GM19023 (cell line): ENCODE measurements at regions not wholly inside any gene's neighbourhood (a gene's known extent, or its start where the extent isn't known, plus 50 kb on each side); places are given as distances from the start of the nearest gene placed in this dataset.

ENCODE experiments used
- ATAC-seq: cut with Tn5 transposase; IDR thresholded peaks from one replicate; pipeline ENCODE4 v1.9.1; 2021; ENCODE audit warnings: mild to moderate bottlenecking, moderate library complexity; ENCODE audit not compliant: unreplicated experiment

DNA sequence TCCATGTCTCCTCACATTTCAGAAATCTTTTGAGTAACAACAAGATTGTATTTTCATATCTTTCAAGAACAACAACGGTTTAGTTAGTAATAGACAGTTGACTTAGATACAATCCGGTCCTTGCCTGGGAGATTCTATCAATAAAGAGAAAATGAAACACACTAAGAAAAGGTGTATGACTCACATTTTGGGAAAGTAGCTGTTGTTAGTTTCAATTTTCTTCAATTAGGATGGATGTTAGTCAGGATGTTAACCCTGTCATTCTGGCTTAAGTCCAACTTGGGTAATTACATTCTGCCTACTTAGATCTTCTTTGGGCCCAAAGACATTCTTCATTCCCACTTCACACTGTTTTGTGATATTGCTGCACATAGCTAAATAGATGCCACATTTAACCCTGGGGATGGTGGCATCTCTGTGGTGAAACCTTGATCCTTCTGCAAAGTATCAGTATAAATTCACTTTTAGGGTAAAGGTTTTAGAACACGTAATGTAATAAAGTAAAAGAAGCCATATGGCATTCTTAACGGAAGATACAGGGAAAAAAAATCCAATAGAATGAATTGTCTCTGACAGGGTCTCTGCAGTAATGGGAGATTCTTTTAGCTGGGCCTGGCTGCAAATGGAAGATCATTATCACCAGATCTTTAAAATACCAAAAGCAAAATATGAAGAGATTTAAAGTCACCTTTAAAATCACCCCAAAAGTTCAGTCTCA is 365.5 kb downstream of the FIGN start:
- no peak for ATAC-seq

DNA sequence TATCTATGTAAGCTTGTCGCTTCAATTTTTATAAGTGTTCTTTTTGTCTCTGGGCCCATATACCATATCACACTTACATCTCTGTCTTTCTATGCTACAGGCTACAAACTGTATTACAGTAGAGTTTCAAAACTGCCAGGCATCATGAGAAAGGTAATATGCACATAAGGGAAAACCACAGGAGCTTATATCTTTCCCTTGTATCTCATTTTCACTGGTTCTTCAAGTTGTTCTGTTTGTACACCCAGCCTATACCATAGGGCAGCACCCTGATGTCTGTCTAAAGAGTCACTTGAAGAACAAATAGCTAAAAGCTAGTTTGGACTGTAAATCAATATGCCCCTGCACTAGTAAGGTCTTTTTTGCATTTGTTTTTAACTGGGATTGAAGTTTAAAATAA is 366.7 kb downstream of the FIGN start:
- no peak for ATAC-seq

DNA sequence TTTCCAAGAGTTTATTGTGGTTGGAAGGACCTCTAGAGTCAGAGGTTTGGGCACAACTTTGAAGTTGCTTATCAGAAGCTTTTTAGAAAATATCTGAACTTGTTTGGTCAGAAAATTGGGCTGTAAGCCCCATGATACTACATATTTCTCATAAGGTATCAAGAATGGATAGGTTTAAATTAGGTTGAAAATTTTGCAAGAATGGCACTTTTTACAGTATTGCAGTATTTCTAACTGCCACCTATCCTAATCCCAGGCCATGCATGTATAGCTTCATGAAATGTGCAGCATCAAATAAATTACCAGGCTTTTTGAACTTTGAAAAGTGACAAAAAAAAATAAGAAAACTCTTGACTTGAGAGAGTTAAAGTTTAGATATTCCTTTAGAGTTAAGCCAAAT is 367.2 kb downstream of the FIGN start:
- ATAC-seq: no peak

DNA sequence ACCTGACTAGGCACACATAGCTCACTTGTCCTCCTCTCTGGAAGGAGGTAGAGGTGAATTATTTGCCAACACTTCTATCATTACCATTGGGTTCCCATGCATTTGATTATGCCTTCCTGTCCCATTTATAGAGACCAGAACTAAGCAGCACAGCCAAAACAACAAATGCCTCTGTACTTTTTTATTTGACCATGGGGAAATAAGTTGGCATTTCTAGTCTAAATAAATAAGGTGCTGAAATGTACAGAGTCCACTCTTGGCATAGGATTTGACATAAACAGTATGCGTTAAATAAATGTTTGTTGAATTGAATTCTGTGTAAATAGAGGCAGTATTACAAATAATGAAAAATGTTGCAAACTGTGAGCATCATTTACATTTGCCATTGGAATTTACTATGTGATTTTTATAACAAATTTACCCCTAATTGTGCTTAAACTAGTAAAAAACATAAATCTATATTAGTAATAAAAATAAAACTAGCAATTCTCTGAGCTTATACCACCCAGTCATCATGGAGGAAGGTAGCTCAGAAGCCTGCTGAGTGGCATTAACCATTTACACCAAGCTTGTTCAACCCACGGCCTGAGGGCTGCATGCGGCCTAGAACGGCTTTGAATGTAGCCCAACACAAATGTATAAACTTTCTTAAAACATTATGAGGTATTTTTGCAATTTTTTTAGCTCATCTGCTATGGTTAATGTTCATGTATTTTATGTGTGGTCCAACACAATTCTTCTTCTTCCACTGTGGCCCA is 367.8 kb downstream of the FIGN start:
- ATAC-seq: no peak

DNA sequence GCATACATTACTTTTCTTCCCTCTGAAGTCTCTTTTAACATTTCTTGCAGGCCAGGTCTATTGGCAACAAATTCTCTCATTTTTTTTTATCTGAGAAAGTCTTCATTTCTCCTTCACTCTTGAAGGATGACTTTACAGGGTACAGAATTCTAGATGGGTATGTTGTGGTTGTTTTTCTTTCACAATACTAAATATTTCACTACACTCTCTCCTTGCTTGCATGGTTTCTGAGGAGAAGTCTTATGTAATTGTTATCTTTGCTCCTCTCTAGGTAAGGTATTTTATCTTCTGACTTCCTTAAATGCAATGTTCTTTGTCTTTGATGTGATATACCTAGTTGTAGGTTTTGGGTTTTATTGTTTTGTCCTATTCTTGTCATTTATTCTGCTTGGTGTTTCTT is 371.1 kb downstream of the FIGN start:
- no peak for ATAC-seq

DNA sequence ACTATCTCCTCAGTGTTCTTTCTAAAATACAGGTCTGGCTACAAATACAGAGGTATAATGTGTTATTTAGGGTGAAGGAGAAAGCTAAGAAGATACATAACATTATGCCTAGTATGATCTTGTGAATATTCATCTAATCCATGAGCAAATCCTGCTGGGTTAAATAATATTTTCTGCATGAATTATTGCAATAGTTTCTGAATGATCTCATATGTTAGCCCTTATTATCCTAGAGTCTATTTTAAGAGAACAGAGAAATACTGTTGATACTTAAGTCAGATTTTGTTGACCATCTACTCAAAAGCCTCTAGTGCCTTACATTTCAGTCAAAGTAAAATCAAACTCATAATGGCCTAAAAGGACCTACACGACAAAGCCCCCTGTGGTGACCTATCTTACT is 382.3 kb downstream of the FIGN start:
- no peak for ATAC-seq

DNA sequence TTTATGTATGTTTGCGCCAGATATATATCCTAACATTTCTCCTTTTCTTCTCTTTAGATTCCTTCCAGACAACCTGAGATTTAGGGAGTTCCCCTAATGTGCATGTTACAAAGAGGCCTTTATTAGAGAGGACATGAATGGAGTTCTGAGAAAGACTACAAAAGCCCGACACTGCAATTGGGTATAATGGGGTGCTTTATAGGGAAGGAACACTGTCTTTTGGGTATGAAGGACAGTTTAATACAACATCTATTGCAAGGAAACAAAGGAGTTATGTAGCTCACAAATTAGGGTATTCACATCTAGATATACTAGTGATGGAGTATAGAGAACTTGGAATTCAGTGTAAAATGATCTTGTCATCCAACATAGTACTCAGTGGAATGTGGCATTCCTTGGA is 383.8 kb downstream of the FIGN start:
- no peak for ATAC-seq

DNA sequence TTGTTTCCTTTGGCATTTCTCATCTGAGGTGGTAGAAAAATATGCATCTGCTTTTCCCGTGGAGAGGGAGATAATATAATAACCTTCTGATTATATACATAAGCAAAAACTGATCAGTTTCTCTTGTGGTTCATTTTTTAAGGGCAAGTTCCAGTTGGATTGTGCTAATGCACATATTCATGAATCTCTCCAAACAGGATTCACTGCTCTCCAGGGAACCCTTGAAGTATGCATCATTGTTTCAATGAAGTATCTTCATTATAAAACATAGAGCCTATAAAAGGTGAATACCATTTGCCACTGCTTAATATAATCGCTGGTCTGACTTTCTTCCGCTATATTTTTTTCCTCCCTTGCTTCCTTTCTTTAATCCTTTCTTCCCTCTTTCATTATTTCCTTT is 384.7 kb downstream of the FIGN start:
- ATAC-seq: no peak

DNA sequence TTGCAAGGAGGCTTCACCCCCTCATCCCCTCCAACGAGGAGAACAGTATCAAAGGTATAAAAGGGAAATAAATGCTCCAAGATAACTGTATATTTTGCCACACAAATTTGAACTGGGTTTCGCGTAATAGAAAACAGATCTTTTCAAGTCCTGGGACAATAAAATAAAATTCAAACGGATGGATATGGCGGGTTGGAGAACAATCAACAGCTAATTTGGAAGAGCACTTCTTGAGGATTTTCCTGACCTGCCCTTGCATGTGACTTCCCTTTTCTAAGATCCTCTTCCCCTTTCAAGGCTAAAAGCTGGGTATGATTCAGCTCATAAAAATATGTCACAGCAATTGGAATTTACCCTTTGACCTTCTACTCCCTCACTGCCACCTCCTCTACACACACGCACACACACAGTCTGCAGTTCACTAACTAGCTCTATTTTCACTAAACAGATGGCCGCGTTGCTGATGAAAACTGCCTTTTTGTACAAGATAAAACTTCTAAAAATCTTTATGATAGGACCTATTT is 386.9 kb downstream of the FIGN start:
- no peak for ATAC-seq

DNA sequence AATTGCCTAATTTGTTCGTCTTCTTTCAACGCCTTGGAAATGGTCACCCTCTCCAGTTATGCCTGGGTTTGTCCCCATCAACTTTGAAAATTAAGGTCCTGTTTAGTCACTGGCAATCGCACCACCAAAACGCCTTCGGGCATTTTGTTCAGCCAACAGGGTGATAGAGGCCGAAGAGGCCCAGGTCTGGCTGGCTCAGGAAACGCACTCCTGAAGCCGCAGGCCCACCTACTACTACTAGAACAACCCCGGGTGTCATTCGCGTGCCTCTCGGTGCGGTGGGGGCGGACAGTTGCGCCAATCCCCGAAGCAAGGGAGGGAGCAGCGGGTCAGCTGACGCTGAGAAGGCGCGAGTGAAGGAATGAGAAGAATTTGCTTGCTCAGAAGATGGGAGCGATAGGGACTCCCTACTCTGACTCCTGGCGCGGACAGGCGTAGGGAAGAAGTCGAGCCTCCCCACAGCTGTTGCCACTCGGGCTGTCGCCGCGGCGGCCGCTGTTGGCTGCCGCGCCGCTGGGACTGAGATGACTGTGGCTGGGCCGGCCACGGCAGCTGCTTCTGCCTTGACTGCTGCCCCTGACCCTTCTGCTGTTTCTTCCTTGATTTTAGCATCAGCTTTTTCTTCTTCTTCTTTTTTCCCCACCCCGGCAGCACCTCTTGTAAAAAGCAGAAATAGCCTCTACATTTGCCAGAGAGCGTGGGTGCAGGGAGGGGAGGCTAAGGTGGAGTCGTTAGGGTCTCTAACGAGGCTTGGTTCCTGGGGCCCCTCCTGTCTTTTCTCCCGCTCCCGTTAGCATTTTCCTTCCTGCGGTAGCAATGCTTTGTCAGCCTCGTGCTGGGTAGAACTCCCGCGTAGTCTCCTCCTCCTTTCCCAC is 387.6 kb downstream of the FIGN start:
- ATAC-seq: peak; percentile 73

DNA sequence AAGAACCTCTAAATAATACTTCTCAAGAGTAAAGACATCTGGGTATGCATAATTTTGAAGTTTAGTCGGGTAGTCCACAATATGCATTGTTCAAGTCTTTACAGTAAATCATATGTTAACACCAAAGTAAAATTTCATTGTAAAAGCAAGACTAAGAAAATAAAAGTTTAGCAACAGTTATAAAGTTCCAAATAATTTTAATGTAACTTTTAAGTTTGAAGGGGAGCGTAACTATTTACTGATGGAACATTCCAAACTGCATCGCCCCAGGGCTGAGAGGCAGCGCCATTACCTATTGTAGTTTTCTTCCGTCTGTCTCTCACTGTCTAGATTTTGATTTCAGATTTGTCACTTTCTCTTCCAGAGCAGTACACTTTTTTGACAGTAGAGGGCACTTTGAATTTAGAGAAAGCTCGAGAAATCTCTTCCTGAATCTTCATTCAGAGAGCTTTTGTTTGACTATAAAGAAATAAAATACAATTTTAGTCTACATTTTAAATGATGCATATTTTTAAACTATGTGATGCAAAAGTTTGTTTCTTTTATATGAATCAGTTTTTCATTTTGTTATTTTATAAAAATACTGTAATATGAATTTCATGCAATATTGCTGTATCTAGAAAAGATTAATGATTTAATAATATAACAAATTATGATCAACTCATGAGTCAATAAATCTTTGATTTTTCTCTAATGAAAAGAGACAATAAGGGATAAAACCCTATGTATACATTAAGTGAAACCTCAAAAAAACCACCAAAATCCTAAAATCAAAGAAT is 389.8 kb downstream of the FIGN start:
- ATAC-seq: no peak

DNA sequence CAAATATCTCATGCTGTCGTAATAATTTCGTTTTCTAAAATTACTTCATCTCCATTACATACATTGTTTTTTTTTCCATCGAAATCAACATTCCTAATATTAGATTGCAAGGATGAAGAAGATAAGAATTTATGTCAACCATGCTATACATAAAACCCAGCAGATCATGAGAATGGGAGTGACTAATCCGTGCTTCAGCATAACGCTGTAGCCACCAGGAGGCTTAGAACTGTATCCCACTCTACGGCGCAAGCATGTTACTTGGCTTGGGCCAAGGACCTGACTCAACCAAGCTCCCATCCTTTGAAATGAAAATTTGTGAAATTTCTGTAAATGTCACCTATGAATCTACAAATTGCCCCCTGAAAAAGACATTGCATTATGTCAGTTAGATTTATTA is 392.5 kb downstream of the FIGN start:
- ATAC-seq: no peak

DNA sequence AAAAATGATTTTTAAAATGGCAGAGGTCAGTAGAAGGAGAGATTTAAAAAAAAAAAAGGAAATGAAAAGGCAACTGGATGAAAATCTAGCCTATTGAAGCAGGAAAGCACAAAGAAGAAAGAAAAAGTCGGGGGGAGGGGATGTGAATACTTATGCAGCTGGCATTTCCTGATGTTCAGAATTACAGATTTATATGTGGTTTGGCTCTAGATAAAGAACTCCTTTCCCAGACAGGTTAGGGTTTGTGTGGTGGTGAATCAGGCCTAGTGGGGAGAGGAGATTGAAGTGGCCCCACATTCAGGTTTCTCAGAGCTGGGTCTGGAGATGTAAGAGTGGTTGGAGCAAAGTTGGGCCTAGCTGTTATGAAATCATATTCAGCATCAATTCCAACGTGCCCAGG is 394.4 kb downstream of the FIGN start:
- ATAC-seq: no peak

DNA sequence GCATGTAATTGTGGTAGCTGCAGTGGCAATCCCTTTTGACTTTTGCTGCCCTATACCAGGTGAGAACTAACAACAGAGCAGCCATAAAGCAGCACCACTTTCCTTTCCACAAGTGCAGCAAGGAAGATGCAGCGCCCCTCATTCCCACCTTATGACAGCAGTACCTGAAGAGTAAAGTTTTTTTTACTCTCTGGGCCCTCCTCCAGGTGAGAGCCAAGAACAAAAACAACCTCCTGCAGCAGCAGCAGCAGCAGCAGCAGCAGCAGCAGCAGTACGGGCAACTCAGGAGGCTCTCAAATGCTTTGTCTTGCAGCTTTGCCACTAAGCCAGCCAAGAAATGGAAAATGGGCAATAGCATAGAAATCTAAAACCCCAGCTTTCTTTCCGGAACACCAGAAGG is 397.5 kb downstream of the FIGN start:
- no peak for ATAC-seq

DNA sequence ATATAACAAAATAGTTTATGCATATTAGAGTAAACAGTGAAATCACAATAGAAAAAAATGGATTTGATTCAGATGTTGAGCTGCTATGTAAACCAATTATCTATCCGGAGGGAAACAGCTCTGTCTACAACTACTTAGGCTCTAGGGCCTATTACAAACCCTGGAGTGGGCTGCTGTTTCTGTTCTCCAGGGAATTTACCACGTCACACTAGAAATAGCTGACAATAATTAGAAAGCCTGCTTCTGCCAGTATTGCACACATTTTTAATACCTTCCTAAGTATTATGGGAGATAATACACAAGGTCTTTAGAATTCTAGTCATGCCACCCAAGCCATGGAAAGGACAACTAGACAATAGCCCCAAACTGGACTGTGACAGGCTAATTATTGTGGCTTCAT is 411.1 kb downstream of the FIGN start:
- ATAC-seq: no peak

DNA sequence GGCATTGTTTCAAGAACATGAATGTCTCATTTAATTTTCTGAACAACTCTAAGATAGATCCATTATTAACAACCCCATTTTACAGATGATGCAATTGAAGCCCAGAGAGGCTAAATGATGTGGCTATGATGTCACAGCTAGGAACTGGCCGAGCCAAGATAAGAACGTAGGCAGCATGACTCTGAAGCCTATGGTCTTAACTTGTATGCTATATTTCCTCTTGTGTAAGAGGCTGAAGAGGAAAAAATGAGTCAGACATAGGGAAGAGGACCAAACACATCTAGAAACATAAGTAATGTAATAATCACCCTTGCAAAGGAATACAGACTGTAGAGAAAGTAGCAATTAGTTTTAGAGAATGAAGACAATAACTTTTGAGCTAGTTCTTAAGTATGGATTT is 416.8 kb downstream of the FIGN start:
- ATAC-seq: no peak

DNA sequence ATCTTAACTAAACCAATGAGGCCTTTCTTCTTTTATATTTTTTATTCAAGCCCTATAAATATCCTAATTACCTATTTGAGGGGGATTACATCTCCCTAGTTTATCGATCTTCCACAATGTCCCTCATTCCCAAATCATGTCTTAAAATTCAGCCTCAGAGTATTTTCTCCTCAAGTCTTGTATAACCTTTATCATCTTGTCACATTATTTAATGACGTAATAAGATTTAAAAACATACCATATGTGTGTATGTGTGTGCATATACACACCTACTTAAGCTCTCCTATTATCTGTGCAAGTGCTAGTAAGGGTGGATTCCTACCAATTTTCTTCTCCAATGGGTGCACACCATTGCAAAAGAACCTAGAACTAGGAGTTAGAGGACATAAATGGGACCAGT is 421.1 kb downstream of the FIGN start:
- no peak for ATAC-seq

DNA sequence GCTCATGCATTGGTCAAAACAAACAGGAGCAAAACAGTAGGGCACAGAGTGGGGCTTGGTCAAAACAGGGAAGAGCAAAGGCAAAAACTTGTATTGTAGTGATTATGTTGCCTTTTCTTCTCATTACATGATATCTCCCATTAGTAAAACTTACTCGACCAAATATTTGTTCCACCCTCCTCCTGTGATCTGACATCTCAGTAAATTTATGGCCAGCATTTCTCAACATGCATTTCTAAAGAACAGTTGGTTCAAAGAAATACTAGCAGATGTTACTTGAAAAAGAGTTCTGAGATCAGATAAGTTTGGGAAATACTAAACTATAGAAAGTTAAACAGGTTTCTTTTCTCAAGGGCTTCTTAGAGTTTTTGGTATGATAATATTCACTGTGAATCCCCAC is 423.1 kb downstream of the FIGN start:
- ATAC-seq: no peak

DNA sequence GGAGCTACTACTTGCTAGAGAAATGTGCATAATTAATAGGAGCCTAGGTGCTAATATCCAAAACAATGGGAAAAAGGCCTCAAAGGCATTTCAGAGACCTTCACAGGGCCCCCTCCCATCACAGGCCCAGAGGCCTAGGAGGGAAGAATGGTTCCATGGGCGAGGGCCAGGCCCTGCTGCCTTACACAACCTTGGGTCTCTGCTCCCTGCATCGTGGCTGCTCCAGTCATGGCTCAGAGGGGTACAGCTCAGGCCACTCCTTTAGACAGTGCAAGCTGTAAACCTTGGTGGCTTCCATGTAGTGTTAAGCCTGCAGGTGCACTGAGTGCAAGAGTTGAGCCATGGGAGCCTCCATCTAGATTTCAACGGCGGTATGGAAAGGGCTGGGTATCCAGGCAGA is 429.2 kb downstream of the FIGN start:
- ATAC-seq: no peak

DNA sequence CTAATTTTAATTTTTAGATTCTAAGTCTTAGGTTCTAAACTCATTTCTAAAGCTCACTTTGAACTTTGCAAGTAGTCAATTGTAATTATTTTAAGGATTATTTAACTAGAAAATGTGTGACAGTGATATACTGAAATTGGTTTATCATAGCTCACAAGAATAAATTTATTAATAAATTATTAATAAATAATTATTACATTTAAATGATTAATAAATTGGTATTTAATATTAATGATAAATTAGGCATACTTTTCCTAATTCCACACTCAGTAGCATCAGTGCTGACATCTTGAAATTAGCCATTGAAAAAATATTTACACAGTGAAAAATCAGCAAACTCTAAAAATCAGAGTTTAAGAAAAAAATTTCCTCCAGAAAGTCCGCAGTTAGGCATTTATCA is 433.7 kb downstream of the FIGN start:
- no peak for ATAC-seq

DNA sequence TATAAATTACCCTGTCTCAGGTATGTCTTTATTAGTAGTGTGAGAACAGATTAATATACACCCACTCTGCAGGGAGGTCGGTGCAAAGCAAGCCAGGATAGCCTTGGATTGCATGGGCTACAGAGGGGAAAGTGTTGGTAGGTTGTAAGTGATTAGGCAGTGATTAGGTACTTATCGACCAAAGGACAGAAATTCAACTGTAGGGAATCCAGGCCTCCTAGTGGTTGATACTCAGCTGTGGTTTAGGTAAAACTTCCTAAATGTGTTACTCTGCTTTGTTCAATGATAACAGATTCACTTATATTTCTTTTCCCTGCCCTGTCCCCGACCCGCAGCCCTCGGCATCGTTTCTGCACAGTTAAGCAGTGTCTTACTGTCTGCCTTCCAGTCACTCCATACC is 444.0 kb downstream of the FIGN start:
- no peak for ATAC-seq
